ENCODE measurements at regions not wholly inside any gene's neighbourhood (a gene's known extent, or its start where the extent isn't known, plus 50 kb on each side); places are given as distances from the start of the nearest gene placed in this dataset.

DNA sequence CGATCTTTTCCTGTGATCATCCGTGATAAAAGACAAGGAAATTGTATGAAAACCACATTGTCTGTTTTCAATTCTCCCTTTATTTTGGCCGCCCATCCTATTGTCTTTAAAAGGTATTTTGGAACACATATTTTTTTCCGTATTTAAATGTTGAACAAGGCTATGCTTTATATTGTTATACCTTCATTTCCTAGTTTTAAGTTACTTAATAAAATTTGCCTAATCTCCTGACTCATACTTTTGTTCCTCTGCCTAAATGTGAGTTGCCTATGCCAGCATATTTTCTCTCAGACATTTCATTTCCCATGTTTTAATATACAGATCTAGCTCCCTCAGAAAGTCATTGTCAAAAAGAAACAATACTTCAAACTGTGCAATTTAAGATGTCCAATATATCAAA, 104.2 kb downstream of the SLITRK6 start:
- no peak for TF ChIP-seq POLR2AphosphoS5 (IDR thresholded peaks at IDR 0.05; ENCODE audit: low read depth, low read length)
- no peak for TF ChIP-seq TAF1 (IDR thresholded peaks at IDR 0.05; ENCODE audit: borderline replicate concordance, low read depth, low read length)
- no peak for TF ChIP-seq POLR2A (IDR thresholded peaks at IDR 0.05; ENCODE audit: low read depth, low read length)
